AG10803 (cell line): ENCODE measurements at regions not wholly inside any gene's neighbourhood (a gene's known extent, or its start where the extent isn't known, plus 50 kb on each side); places are given as distances from the start of the nearest gene placed in this dataset.

ENCODE experiments used
- DNase-seq: peaks from one replicate; pipeline ENCODE4 v3.0.0; 2010; ENCODE audit warnings: low read depth
- H3K4me3 ChIP-seq: 2 replicates; pipeline ENCODE4 v1.5.1; 2011; ENCODE audit warnings: mild to moderate bottlenecking, low read length, control low read depth
- TF ChIP-seq, protein P1 (sequence below): conservative IDR thresholded peaks from 2 replicates; pipeline ENCODE4 v1.5.1; 2011; ENCODE audit warnings: mild to moderate bottlenecking, low read length, control low read depth, inconsistent platforms

- H3K4me3 ChIP-seq = no peak overlapping the region
- TF ChIP-seq, protein P1, sequence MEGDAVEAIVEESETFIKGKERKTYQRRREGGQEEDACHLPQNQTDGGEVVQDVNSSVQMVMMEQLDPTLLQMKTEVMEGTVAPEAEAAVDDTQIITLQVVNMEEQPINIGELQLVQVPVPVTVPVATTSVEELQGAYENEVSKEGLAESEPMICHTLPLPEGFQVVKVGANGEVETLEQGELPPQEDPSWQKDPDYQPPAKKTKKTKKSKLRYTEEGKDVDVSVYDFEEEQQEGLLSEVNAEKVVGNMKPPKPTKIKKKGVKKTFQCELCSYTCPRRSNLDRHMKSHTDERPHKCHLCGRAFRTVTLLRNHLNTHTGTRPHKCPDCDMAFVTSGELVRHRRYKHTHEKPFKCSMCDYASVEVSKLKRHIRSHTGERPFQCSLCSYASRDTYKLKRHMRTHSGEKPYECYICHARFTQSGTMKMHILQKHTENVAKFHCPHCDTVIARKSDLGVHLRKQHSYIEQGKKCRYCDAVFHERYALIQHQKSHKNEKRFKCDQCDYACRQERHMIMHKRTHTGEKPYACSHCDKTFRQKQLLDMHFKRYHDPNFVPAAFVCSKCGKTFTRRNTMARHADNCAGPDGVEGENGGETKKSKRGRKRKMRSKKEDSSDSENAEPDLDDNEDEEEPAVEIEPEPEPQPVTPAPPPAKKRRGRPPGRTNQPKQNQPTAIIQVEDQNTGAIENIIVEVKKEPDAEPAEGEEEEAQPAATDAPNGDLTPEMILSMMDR = no peak
- DNase-seq = no peak
Observed at GRCh38 chr13:71278512-71278911, 588.5 kb downstream of the DACH1 start.

GRCh38 chr13:71274923-71275608 lies 591.9 kb downstream of the DACH1 start:
- TF ChIP-seq, protein P1 = no peak
- H3K4me3 ChIP-seq = no peak overlapping the region
- DNase-seq = no peak

- H3K4me3 ChIP-seq = no peak overlapping the region
- TF ChIP-seq, protein P1 = no peak
- no peak for DNase-seq
Observed at GRCh38 chr13:71261256-71261655, 605.7 kb downstream of the DACH1 start.

- TF ChIP-seq, protein P1 = no peak
- no peak overlapping the region for H3K4me3 ChIP-seq
- DNase-seq = no peak
Observed at GRCh38 chr13:71260246-71260645, 606.8 kb downstream of the DACH1 start.

- TF ChIP-seq, protein P1 = no peak
- no peak for DNase-seq
Observed at GRCh38 chr13:71255633-71256032, 611.4 kb downstream of the DACH1 start.

GRCh38 chr13:71254384-71254783 lies 612.6 kb downstream of the DACH1 start:
- TF ChIP-seq, protein P1 = no peak
- no peak for DNase-seq
- H3K4me3 ChIP-seq = no peak overlapping the region

More at GRCh38 chr13:71255633-71256032, 611.4 kb downstream of the DACH1 start:
- H3K4me3 ChIP-seq = no peak overlapping the region

DNA sequence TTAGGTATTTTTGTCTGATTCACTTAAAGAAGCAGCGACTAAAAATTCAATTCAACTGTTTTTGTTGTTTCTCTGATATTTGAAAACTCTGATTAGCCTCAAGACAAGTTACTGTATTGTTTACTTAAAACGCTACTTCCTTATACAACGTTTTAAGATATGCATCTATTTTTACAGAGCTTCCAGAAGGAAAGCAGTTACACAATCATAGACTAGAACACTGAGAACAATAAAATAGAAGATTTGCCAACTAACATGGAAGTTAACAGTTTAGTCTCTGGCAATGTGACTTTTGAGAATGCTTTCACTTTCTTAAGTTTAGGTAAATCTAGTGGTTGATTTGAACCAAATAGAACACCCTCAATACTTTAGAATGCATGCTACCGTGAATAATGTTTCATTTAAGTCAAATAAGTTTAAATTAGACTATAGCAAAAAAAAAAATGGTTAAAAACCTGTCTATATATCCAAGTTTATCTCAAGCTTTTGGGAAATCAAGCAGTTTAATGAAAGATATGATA lies 614.8 kb downstream of the DACH1 start:
- no peak for DNase-seq
- TF ChIP-seq, protein P1 = no peak
- H3K4me3 ChIP-seq = no peak overlapping the region
